AG09309 (cell line): ENCODE measurements at regions not wholly inside any gene's neighbourhood (a gene's known extent, or its start where the extent isn't known, plus 50 kb on each side); places are given as distances from the start of the nearest gene placed in this dataset.

ENCODE experiments used
- DNase-seq: peaks from one replicate; pipeline ENCODE4 v3.0.0-alpha.2; 2010; ENCODE audit warnings: low read depth
- H3K4me3 ChIP-seq: 2 replicates; pipeline ENCODE4 v1.5.1; 2011; ENCODE audit warnings: mild to moderate bottlenecking, low read depth, low read length, moderate library complexity; ENCODE audit not compliant: control insufficient read depth
- CTCF ChIP-seq: IDR thresholded peaks from 2 replicates; pipeline ENCODE4 v1.5.1; 2011; ENCODE audit warnings: mild to moderate bottlenecking, low read depth, low read length, inconsistent platforms; ENCODE audit not compliant: insufficient read depth, control insufficient read depth; ENCODE audit errors: missing control alignments

GRCh38 chr15:31814082-31814481 lies 216.2 kb upstream of the CHRNA7 start:
- DNase-seq, result no peak
- no peak overlapping the region for H3K4me3 ChIP-seq
- no peak for TF ChIP-seq CTCF

- no peak for DNase-seq
- no peak for TF ChIP-seq CTCF
- H3K4me3 ChIP-seq, result no peak overlapping the region
These were observed 214.7 kb upstream of the CHRNA7 start for GRCh38 chr15:31815411-31816155.

GRCh38 chr15:31822463-31822862 lies 207.9 kb upstream of the CHRNA7 start:
- H3K4me3 ChIP-seq, result no peak overlapping the region
- no peak for DNase-seq
- no peak for TF ChIP-seq CTCF

- no peak overlapping the region for H3K4me3 ChIP-seq
- DNase-seq, result no peak
- no peak for TF ChIP-seq CTCF
These were observed 206.3 kb upstream of the CHRNA7 start for GRCh38 chr15:31824024-31824423.

- H3K4me3 ChIP-seq, result no peak overlapping the region
- no peak for DNase-seq
- TF ChIP-seq CTCF, result no peak
These were observed 201.7 kb upstream of the CHRNA7 start for GRCh38 chr15:31828594-31828993.

GRCh38 chr15:31830591-31830990 lies 199.7 kb upstream of the CHRNA7 start:
- no peak for TF ChIP-seq CTCF
- H3K4me3 ChIP-seq, result no peak overlapping the region
- DNase-seq, result no peak
